ENCODE measurements at regions not wholly inside any gene's neighbourhood (a gene's known extent, or its start where the extent isn't known, plus 50 kb on each side); places are given as distances from the start of the nearest gene placed in this dataset.

GRCh38 chr4:23166919-23167318 lies 474.2 kb downstream of the GBA3 start:
- DNase-seq (ENCODE audit: low read depth): no peak

GRCh38 chr4:23166407-23166806 lies 473.7 kb downstream of the GBA3 start:
- no peak for DNase-seq (ENCODE audit: low read depth)

- no peak for DNase-seq (ENCODE audit: low read depth)
Observed at GRCh38 chr4:23165669-23166068, 472.9 kb downstream of the GBA3 start.

- DNase-seq (ENCODE audit: low read depth): no peak
Observed at GRCh38 chr4:23163647-23164436, 471.1 kb downstream of the GBA3 start.

GRCh38 chr4:23162275-23162674 lies 469.5 kb downstream of the GBA3 start:
- DNase-seq (ENCODE audit: low read depth): no peak

- DNase-seq (ENCODE audit: low read depth): no peak
Observed at GRCh38 chr4:23161787-23162186, 469.1 kb downstream of the GBA3 start.

GRCh38 chr4:23153076-23153475 lies 460.3 kb downstream of the GBA3 start:
- no peak for DNase-seq (ENCODE audit: low read depth)

GRCh38 chr4:23149815-23150214 lies 457.1 kb downstream of the GBA3 start:
- no peak for DNase-seq (ENCODE audit: low read depth)

GRCh38 chr4:23144707-23145106 lies 452.0 kb downstream of the GBA3 start:
- DNase-seq (ENCODE audit: low read depth): no peak

GRCh38 chr4:23135792-23136645 lies 443.3 kb downstream of the GBA3 start:
- no peak for DNase-seq (ENCODE audit: low read depth)

GRCh38 chr4:23134331-23134730 lies 441.6 kb downstream of the GBA3 start:
- DNase-seq (ENCODE audit: low read depth): no peak

- no peak for DNase-seq (ENCODE audit: low read depth)
Observed at GRCh38 chr4:23130845-23131244, 438.1 kb downstream of the GBA3 start.

- DNase-seq (ENCODE audit: low read depth): no peak
Observed at GRCh38 chr4:23125118-23125517, 432.4 kb downstream of the GBA3 start.

- no peak for DNase-seq (ENCODE audit: low read depth)
Observed at GRCh38 chr4:23122666-23123400, 430.1 kb downstream of the GBA3 start.

GRCh38 chr4:23120374-23120773 lies 427.6 kb downstream of the GBA3 start:
- DNase-seq (ENCODE audit: low read depth): no peak

GRCh38 chr4:23117826-23118225 lies 425.1 kb downstream of the GBA3 start:
- no peak for DNase-seq (ENCODE audit: low read depth)

- no peak for DNase-seq (ENCODE audit: low read depth)
Observed at GRCh38 chr4:23114538-23114937, 421.8 kb downstream of the GBA3 start.

- no peak for DNase-seq (ENCODE audit: low read depth)
Observed at GRCh38 chr4:23113104-23113503, 420.4 kb downstream of the GBA3 start.

GRCh38 chr4:23106516-23106915 lies 413.8 kb downstream of the GBA3 start:
- DNase-seq (ENCODE audit: low read depth): no peak

GRCh38 chr4:23105759-23106370 lies 413.1 kb downstream of the GBA3 start:
- DNase-seq (ENCODE audit: low read depth): no peak

- peak; percentile 54 for DNase-seq (ENCODE audit: low read depth)
Observed at GRCh38 chr4:23097251-23097650, 404.5 kb downstream of the GBA3 start.

- DNase-seq (ENCODE audit: low read depth): no peak
Observed at GRCh38 chr4:23091711-23092110, 399.0 kb downstream of the GBA3 start.

Measured in GM04504 (cell line).